ENCODE measurements at regions not wholly inside any gene's neighbourhood (a gene's known extent, or its start where the extent isn't known, plus 50 kb on each side); places are given as distances from the start of the nearest gene placed in this dataset.

- Histone ChIP-seq H3K36me3 (replicated peaks; ENCODE audit: insufficient read depth, low read length) (no peaks in the 10 kb centered on the region), H3F3A (ENCODE audit: insufficient read depth, low read length) (no peaks in the 10 kb centered on the region), H3K9me2 (replicated peaks; ENCODE audit: insufficient read depth, low read length) (no peaks in the 10 kb centered on the region), H3K4me2 (ENCODE audit: low read depth, low read length) (no peak overlapping the region), H3K9ac (ENCODE audit: low read length) (no peak overlapping the region), H3K4me3 (ENCODE audit: low read length) (no peak overlapping the region), H3K79me2 (ENCODE audit: low read length) (no peaks in the 10 kb centered on the region), H3K27ac (ENCODE audit: low read length) (no peak overlapping the region), H3K4me1 (ENCODE audit: low read length) (no peaks in the 10 kb centered on the region), H3K9me3 (replicated peaks; ENCODE audit: insufficient read depth, low read length) (no peaks in the 10 kb centered on the region), H3K27me3 (replicated peaks; ENCODE audit: insufficient read depth, low read length) (no peaks in the 10 kb centered on the region), H2AFZ (ENCODE audit: low read length) (no peak overlapping the region), H4K20me1 (ENCODE audit: insufficient read depth, low read length) (no peaks in the 10 kb centered on the region)
- no peak for DNase-seq
- TF ChIP-seq EZH2phosphoT487 (IDR thresholded peaks at IDR 0.05; ENCODE audit: low read length), result no peak
- TF ChIP-seq, protein P1, sequence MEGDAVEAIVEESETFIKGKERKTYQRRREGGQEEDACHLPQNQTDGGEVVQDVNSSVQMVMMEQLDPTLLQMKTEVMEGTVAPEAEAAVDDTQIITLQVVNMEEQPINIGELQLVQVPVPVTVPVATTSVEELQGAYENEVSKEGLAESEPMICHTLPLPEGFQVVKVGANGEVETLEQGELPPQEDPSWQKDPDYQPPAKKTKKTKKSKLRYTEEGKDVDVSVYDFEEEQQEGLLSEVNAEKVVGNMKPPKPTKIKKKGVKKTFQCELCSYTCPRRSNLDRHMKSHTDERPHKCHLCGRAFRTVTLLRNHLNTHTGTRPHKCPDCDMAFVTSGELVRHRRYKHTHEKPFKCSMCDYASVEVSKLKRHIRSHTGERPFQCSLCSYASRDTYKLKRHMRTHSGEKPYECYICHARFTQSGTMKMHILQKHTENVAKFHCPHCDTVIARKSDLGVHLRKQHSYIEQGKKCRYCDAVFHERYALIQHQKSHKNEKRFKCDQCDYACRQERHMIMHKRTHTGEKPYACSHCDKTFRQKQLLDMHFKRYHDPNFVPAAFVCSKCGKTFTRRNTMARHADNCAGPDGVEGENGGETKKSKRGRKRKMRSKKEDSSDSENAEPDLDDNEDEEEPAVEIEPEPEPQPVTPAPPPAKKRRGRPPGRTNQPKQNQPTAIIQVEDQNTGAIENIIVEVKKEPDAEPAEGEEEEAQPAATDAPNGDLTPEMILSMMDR (IDR thresholded peaks at IDR 0.05; ENCODE audit: low read length), result no peak
- no peak for TF ChIP-seq EZH2 (optimal IDR thresholded peaks at IDR 0.05; ENCODE audit: low read depth, low read length)
These were observed 400.5 kb upstream of the MEIS1 start for GRCh38 chr2:66034467-66034866.

GRCh38 chr2:66032226-66032775, 402.6 kb upstream of the MEIS1 start:
- Histone ChIP-seq H3K9me3 (replicated peaks; ENCODE audit: insufficient read depth, low read length) (no peaks in the 10 kb centered on the region), H3K27me3 (replicated peaks; ENCODE audit: insufficient read depth, low read length) (no peaks in the 10 kb centered on the region), H4K20me1 (ENCODE audit: insufficient read depth, low read length) (no peaks in the 10 kb centered on the region), H3K4me1 (ENCODE audit: low read length) (no peaks in the 10 kb centered on the region), H3K27ac (ENCODE audit: low read length) (no peak overlapping the region), H3K4me2 (ENCODE audit: low read depth, low read length) (no peak overlapping the region), H3K36me3 (replicated peaks; ENCODE audit: insufficient read depth, low read length) (no peaks in the 10 kb centered on the region), H3K4me3 (ENCODE audit: low read length) (no peak overlapping the region), H3F3A (ENCODE audit: insufficient read depth, low read length) (no peaks in the 10 kb centered on the region), H2AFZ (ENCODE audit: low read length) (no peak overlapping the region), H3K9me2 (replicated peaks; ENCODE audit: insufficient read depth, low read length) (no peaks in the 10 kb centered on the region), H3K79me2 (ENCODE audit: low read length) (no peaks in the 10 kb centered on the region), H3K9ac (ENCODE audit: low read length) (no peak overlapping the region)
- no peak for TF ChIP-seq EZH2phosphoT487 (IDR thresholded peaks at IDR 0.05; ENCODE audit: low read length)
- no peak for TF ChIP-seq EZH2 (optimal IDR thresholded peaks at IDR 0.05; ENCODE audit: low read depth, low read length)
- TF ChIP-seq, protein P1 (IDR thresholded peaks at IDR 0.05; ENCODE audit: low read length), result no peak
- DNase-seq, result no peak

DNA sequence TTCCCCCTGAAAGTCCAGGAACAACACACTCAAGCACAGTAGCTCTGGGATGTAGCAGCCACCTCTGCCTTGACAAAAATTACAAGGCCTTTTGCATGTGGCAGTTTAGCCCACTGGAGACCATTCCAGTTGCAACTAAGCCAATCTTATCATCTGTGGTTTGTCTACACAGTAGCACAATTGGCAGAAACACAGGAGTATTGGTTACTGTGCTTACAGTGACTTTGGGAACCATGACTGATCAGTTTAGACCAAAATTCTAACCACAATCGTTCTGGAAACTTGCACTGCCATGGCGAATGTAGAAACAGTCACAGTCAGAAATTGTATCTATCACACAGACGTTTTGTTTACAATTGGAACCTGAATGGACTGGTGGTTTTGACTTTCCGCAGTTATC, 403.7 kb upstream of the MEIS1 start:
- no peak overlapping the region for H2AFZ ChIP-seq (ENCODE audit: low read length)
- no peak overlapping the region for H3K27ac ChIP-seq (ENCODE audit: low read length)
- no peaks in the 10 kb centered on the region for H3K9me3 ChIP-seq (replicated peaks; ENCODE audit: insufficient read depth, low read length)
- no peaks in the 10 kb centered on the region for H3K36me3 ChIP-seq (replicated peaks; ENCODE audit: insufficient read depth, low read length)
- TF ChIP-seq EZH2phosphoT487 (IDR thresholded peaks at IDR 0.05; ENCODE audit: low read length), result no peak
- H3K79me2 ChIP-seq (ENCODE audit: low read length), result no peaks in the 10 kb centered on the region
- no peak overlapping the region for H3K4me3 ChIP-seq (ENCODE audit: low read length)
- no peaks in the 10 kb centered on the region for H3K9me2 ChIP-seq (replicated peaks; ENCODE audit: insufficient read depth, low read length)
- no peak overlapping the region for H3K4me2 ChIP-seq (ENCODE audit: low read depth, low read length)
- no peak overlapping the region for H3K9ac ChIP-seq (ENCODE audit: low read length)
- H3K4me1 ChIP-seq (ENCODE audit: low read length), result no peaks in the 10 kb centered on the region
- no peaks in the 10 kb centered on the region for H4K20me1 ChIP-seq (ENCODE audit: insufficient read depth, low read length)
- no peak for DNase-seq
- no peaks in the 10 kb centered on the region for H3K27me3 ChIP-seq (replicated peaks; ENCODE audit: insufficient read depth, low read length)
- H3F3A ChIP-seq (ENCODE audit: insufficient read depth, low read length), result no peaks in the 10 kb centered on the region

GRCh38 chr2:66030553-66030952, 404.4 kb upstream of the MEIS1 start:
- H3K9me2 ChIP-seq (replicated peaks; ENCODE audit: insufficient read depth, low read length), result no peaks in the 10 kb centered on the region
- no peak for DNase-seq
- no peaks in the 10 kb centered on the region for H3K36me3 ChIP-seq (replicated peaks; ENCODE audit: insufficient read depth, low read length)
- H4K20me1 ChIP-seq (ENCODE audit: insufficient read depth, low read length), result no peaks in the 10 kb centered on the region
- no peak overlapping the region for H3K4me3 ChIP-seq (ENCODE audit: low read length)
- no peaks in the 10 kb centered on the region for H3F3A ChIP-seq (ENCODE audit: insufficient read depth, low read length)
- H3K27ac ChIP-seq (ENCODE audit: low read length), result no peak overlapping the region
- H3K9ac ChIP-seq (ENCODE audit: low read length), result no peak overlapping the region
- no peaks in the 10 kb centered on the region for H3K4me1 ChIP-seq (ENCODE audit: low read length)
- no peak overlapping the region for H2AFZ ChIP-seq (ENCODE audit: low read length)
- TF ChIP-seq EZH2phosphoT487 (IDR thresholded peaks at IDR 0.05; ENCODE audit: low read length), result no peak
- TF ChIP-seq, protein P1 (IDR thresholded peaks at IDR 0.05; ENCODE audit: low read length), result no peak
- no peak for TF ChIP-seq EZH2 (optimal IDR thresholded peaks at IDR 0.05; ENCODE audit: low read depth, low read length)
- H3K79me2 ChIP-seq (ENCODE audit: low read length), result no peaks in the 10 kb centered on the region
- H3K9me3 ChIP-seq (replicated peaks; ENCODE audit: insufficient read depth, low read length), result no peaks in the 10 kb centered on the region
- H3K4me2 ChIP-seq (ENCODE audit: low read depth, low read length), result no peak overlapping the region
- H3K27me3 ChIP-seq (replicated peaks; ENCODE audit: insufficient read depth, low read length), result no peaks in the 10 kb centered on the region
